Fibroblast of villous mesenchyme (primary cell): ENCODE measurements at regions not wholly inside any gene's neighbourhood (a gene's known extent, or its start where the extent isn't known, plus 50 kb on each side); places are given as distances from the start of the nearest gene placed in this dataset.

ENCODE experiments used
- DNase-seq: peaks from one replicate; pipeline ENCODE4 v3.0.0-alpha.2; 2010; ENCODE audit warnings: low read depth
- H3K4me3 ChIP-seq: 2 replicates; pipeline ENCODE4 v1.5.1; 2011; ENCODE audit warnings: low read depth, mild to moderate bottlenecking, low read length
- TF ChIP-seq, protein P1 (sequence below): IDR thresholded peaks from 2 replicates; pipeline ENCODE4 v1.5.1; 2012; ENCODE audit warnings: low read depth, mild to moderate bottlenecking, low read length; ENCODE audit not compliant: insufficient read depth

DNA sequence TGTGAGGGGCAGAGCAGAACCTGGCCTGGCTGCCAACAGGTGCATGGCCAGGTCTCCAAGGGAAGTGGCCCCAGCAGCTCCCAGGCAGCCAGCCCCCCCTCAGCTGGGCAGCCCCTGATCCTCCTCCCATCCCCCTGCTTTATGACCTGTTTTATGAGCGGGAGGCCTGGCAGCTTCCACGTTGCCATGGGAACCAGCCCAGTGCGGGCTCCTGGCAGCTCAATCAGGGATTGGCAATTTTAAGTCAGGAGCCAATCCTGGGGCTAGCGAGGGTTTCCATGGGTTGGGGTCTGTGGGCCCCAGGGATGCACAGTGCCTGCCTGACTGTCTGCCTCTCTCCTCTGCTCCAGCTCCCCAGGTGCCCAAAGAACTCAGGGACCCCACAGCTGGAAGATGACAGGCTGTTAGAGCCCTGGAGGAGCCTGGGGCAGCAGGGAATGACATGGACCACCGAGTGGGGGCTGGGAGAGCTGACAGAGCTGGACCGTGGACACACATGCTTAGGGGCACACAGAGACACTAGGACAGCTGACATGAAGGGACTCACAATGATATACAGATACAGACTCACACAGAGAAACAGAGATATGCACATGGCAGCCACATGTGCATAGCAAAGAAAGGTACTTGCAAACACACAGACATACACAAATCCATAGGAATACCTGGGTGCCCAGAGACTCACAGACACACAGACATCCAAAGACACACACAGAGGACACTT is 56.5 kb upstream of the SIRPA start:
- TF ChIP-seq, protein P1, sequence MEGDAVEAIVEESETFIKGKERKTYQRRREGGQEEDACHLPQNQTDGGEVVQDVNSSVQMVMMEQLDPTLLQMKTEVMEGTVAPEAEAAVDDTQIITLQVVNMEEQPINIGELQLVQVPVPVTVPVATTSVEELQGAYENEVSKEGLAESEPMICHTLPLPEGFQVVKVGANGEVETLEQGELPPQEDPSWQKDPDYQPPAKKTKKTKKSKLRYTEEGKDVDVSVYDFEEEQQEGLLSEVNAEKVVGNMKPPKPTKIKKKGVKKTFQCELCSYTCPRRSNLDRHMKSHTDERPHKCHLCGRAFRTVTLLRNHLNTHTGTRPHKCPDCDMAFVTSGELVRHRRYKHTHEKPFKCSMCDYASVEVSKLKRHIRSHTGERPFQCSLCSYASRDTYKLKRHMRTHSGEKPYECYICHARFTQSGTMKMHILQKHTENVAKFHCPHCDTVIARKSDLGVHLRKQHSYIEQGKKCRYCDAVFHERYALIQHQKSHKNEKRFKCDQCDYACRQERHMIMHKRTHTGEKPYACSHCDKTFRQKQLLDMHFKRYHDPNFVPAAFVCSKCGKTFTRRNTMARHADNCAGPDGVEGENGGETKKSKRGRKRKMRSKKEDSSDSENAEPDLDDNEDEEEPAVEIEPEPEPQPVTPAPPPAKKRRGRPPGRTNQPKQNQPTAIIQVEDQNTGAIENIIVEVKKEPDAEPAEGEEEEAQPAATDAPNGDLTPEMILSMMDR, result no peak
- no peak overlapping the region for H3K4me3 ChIP-seq
- no peak for DNase-seq

DNA sequence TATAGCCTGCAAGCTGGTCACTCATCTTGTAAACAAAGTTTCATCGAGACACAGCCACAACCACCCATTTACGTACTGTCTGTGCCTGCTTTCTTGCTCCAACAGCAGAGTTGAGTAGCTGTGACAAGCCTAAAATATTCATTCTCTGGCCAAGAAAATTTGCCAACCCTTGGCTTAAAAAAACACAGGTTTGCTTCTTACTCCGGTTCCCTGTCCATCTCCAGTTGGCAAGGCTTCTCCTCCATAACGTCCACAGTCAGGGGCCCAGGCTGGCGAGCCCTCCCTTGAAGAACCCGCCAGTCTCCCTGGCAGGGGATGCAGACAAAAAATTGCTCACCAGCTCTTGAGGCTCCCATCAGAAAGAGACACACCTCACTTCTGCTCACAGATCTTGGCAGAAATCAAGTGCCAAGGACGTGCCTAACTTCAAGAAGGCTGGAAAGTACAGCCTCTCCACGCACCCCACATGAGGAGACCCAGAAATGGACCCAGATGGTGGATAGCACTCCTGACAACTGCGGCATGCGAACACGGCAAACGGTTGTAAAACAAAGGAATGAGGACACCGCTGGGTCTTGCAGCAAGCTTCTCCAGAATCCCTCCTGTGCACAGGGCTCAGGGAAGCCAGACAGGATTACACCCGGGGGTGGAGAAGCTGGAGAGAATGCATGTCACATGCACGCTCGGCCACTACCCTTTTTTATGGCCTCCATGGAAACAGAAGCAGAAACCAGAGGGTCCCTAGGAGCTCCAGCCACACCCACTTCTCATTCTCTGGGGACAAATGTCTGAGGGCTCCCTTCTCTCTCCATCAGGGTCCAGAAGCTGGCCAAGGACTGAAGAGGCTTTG is 59.8 kb upstream of the SIRPA start:
- TF ChIP-seq, protein P1, result no peak
- DNase-seq, result no peak
- no peak overlapping the region for H3K4me3 ChIP-seq

GRCh38 chr20:1833728-1834726 is 61.2 kb upstream of the SIRPA start:
- no peak for DNase-seq
- H3K4me3 ChIP-seq, result no peak overlapping the region
- TF ChIP-seq, protein P1, result no peak

DNA sequence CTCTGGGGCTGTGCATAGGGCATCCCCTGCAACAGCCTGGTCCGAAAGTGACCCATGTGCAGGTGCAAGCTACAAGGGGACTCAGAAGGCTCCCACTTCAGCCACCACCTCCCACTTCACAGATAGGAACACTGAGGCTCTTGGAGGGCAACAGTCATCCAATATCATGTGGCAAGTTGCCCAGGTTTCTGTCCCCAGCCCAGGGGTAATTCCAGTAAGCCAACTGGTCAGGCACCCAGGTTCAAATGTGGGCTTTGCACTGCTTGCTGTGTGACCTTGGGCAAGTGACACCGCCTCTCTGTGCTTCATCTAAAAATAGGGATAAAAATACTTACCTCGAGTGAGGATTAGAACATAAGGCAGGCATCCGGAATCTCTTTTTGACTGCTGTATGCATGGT is 62.0 kb upstream of the SIRPA start:
- no peak for DNase-seq
- no peak overlapping the region for H3K4me3 ChIP-seq
- TF ChIP-seq, protein P1, result no peak

- TF ChIP-seq, protein P1, result no peak
- no peak overlapping the region for H3K4me3 ChIP-seq
- DNase-seq, result no peak
Observed at GRCh38 chr20:1832634-1833033, 62.6 kb upstream of the SIRPA start.

DNA sequence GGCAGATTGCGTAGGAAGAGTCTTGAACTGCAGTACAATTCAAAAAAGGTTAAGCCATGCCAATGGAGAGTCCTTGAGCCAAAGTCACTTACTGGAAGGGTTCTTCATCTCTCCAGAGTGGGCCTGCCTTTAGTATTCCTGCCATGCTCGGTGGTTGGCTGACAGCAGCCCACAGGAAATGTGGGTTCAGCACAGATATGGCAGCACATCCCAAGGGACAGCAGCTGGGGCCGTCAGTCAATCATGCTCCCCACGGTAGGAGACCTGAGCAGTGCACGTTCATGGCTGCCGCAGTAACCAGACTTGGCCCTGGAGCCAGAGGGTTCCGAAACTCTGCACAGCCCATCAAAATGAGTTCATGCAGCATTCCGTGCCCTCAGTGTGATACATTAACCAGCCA is 63.6 kb upstream of the SIRPA start:
- no peak for DNase-seq
- TF ChIP-seq, protein P1, result no peak
- H3K4me3 ChIP-seq, result no peak overlapping the region
